GM21360 (cell line): ENCODE measurements at regions not wholly inside any gene's neighbourhood (a gene's known extent, or its start where the extent isn't known, plus 50 kb on each side); places are given as distances from the start of the nearest gene placed in this dataset.
A peak's percentile ranks its signal among the peaks of the same experiment; 100 is the strongest.

ENCODE experiments used
- ATAC-seq: cut with Tn5 transposase; IDR thresholded peaks from one replicate; pipeline ENCODE4 v1.9.1; 2021; ENCODE audit warnings: mild to moderate bottlenecking, moderate library complexity; ENCODE audit not compliant: unreplicated experiment

- ATAC-seq = no peak
Measured at GRCh38 chr7:89908736-89909135, 245.5 kb upstream of the STEAP1 start.

- ATAC-seq = no peak
Measured at GRCh38 chr7:89914711-89915110, 239.6 kb upstream of the STEAP1 start.

- no peak for ATAC-seq
Measured at GRCh38 chr7:89926194-89926593, 228.1 kb upstream of the STEAP1 start.

- ATAC-seq = no peak
Measured at GRCh38 chr7:89926701-89927100, 227.6 kb upstream of the STEAP1 start.

- no peak for ATAC-seq
Measured at GRCh38 chr7:89927762-89928161, 226.5 kb upstream of the STEAP1 start.

- no peak for ATAC-seq
Measured at GRCh38 chr7:89928451-89928850, 225.8 kb upstream of the STEAP1 start.

- no peak for ATAC-seq
Measured at GRCh38 chr7:89934101-89934500, 220.2 kb upstream of the STEAP1 start.

GRCh38 chr7:89943525-89944050 is 210.7 kb upstream of the STEAP1 start:
- ATAC-seq = no peak

- no peak for ATAC-seq
Measured at GRCh38 chr7:89958525-89959068, 195.7 kb upstream of the STEAP1 start.

- ATAC-seq = no peak
Measured at GRCh38 chr7:89966067-89966664, 188.1 kb upstream of the STEAP1 start.

GRCh38 chr7:89975577-89975976 is 178.7 kb upstream of the STEAP1 start:
- no peak for ATAC-seq

GRCh38 chr7:89987665-89988064 is 166.6 kb upstream of the STEAP1 start:
- no peak for ATAC-seq

GRCh38 chr7:89988074-89988473 is 166.2 kb upstream of the STEAP1 start:
- ATAC-seq = no peak

- no peak for ATAC-seq
Measured at GRCh38 chr7:89989454-89989853, 164.8 kb upstream of the STEAP1 start.

- ATAC-seq = no peak
Measured at GRCh38 chr7:89994483-89994882, 159.8 kb upstream of the STEAP1 start.

- ATAC-seq = no peak
Measured at GRCh38 chr7:89998554-89998953, 155.7 kb upstream of the STEAP1 start.

- no peak for ATAC-seq
Measured at GRCh38 chr7:90005836-90006235, 148.4 kb upstream of the STEAP1 start.

- no peak for ATAC-seq
Measured at GRCh38 chr7:90007001-90007654, 147.1 kb upstream of the STEAP1 start.

- no peak for ATAC-seq
Measured at GRCh38 chr7:90007831-90008230, 146.4 kb upstream of the STEAP1 start.

GRCh38 chr7:90022213-90022612 is 132.1 kb upstream of the STEAP1 start:
- ATAC-seq = no peak

GRCh38 chr7:90025771-90026170 is 128.5 kb upstream of the STEAP1 start:
- ATAC-seq = peak; percentile 77

- no peak for ATAC-seq
Measured at GRCh38 chr7:90033850-90034249, 120.4 kb upstream of the STEAP1 start.
